ENCODE measurements at regions not wholly inside any gene's neighbourhood (a gene's known extent, or its start where the extent isn't known, plus 50 kb on each side); places are given as distances from the start of the nearest gene placed in this dataset.
"Not testable (repeated sequence)": the region's sequence is repeated elsewhere in the genome, so short reads cannot be mapped to it uniquely, and the experiment has no call there.

DNA sequence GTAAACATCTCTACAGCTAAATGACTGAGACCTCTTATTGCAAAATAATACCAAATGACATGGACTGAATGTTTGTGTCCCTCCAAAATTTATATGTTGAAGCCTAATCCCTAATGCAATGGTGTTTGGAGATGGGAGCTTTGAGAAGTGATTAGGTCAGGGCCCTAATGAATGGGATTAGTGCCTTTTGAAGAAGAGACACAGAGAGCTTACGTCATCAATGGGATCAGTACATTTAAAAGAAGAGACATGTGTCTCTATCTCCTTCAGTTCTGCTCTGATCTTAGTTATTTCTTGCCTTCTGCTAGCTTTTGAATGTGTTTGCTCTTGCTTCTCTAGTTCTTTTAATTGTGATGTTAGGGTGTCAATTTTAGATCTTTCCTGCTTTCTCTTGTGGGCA lies 301.6 kb upstream of the FSTL5 start:
- DNase-seq (ENCODE audit: low read depth): not testable (repeated sequence)

DNA sequence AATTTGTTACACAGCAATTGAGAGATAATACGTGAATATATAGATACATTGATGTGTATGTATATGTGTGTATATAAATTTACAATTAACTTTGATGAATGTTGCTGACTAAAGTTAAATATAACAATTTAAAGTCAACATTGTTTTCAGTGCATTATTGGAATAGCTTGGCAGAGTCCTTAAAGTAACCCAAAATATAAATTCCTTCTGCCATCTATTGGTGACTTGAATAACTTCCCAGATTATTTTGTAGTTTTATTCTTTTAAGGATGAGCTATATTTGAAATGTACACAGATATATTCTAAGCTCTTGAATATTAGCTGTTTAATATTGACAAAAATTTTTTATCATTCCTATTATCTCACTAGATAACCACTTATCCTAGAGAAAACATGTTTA lies 298.2 kb upstream of the FSTL5 start:
- peak; percentile 7 for DNase-seq (ENCODE audit: low read depth)

- DNase-seq (ENCODE audit: low read depth): no peak
Measured at GRCh38 chr4:162458051-162458450, 294.3 kb upstream of the FSTL5 start.

- DNase-seq (ENCODE audit: low read depth): no peak
Measured at GRCh38 chr4:162457071-162457865, 293.5 kb upstream of the FSTL5 start.

- DNase-seq (ENCODE audit: low read depth): no peak
Measured at GRCh38 chr4:162456106-162456505, 292.3 kb upstream of the FSTL5 start.

- DNase-seq (ENCODE audit: low read depth): peak; percentile 4
Measured at GRCh38 chr4:162450531-162451035, 286.8 kb upstream of the FSTL5 start.

- no peak for DNase-seq (ENCODE audit: low read depth)
Measured at GRCh38 chr4:162443510-162443909, 279.7 kb upstream of the FSTL5 start.

GRCh38 chr4:162442128-162442527 lies 278.3 kb upstream of the FSTL5 start:
- DNase-seq (ENCODE audit: low read depth): no peak

DNA sequence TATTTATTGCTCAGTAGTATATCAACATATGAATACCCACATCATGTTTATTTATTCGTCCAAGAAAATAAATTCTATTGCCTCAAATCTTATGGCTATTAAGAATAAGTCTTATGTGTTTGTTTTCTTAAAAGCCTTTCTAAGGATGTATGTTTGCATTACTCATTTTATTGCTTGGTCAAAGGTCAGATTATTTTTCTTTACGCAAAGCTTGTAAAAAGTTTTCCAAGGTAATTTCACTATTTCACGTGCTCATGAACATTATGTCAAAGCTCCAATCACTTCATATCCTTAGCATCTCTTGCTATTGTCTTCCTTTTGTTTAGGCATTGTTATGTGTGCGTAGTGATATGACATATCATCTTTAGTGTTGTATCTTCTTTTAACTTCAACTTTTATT lies 258.5 kb upstream of the FSTL5 start:
- no peak for DNase-seq (ENCODE audit: low read depth)

- DNase-seq (ENCODE audit: low read depth): no peak
Measured at GRCh38 chr4:162410854-162411253, 247.1 kb upstream of the FSTL5 start.

DNA sequence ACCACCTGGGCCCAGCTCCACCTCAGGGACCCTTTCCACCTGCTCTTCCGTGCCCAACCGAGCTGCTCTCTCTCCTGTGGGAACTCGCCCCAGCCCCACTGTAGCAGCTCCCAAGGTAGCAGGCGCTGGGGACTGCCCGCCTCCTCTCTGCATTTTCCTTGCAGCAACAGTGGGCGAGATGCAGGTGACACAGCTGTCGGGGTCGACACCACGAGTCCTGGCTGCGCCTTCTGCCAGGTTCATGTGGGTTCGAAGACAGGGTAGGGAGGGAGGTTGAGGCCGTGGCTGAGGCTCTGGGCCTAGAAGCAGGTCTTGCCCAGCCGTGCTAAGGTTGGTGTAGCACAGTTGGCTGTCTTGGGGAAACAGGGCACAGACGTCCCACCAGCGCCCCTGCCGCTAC lies 245.2 kb upstream of the FSTL5 start:
- DNase-seq (ENCODE audit: low read depth): no peak

- no peak for DNase-seq (ENCODE audit: low read depth)
Measured at GRCh38 chr4:162408309-162408708, 244.5 kb upstream of the FSTL5 start.

DNA sequence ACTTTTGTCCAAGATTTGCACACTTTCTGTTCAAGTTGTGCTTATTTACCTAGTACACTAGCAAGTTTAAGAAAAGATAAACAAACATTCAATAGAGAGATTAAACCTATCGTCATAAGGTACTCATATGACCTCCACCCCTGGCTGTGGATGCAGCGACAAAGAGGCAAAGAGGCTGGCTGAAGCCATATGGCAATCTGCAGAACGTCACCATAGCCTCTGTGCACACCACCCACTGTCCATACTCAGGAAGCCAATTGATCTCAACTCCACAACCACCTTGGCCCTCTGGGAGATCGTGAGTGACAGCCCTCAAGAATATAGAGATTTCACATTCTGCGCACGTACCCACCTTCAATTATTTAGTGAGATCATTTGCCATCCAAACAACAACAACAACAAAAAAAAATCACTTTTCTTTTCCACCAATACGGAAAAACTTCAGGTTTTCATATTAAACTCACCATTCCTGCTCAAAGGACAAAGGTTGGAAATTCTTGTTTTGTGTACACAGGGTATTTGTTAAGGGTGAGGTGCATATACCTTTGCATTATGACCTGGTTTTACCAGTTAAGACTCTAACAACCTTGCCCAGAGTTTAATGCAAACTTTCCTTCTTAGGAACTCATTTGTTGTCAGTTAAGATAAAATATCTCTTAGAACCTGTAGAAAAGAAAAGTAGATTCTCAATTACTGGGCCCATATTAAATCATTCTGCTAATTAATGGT lies 243.0 kb upstream of the FSTL5 start:
- no peak for DNase-seq (ENCODE audit: low read depth)

DNA sequence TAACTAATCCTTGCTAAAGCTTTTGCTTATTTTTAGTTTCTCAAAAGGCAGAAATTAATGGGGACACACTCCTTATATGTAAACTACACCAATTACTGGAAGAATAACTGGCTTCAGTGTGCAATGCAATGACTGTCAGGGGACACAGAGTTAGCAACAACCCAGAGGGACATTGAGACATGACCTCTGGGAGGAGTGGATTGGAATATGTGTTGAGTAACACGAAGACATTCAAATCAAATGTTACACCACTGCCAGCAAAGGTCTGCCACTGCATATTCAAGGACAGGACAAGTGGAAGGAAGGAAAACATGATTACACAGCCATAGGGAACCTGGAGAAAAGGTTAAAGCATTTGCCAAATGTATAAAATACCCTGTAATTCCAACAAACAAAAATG lies 240.1 kb upstream of the FSTL5 start:
- DNase-seq (ENCODE audit: low read depth): no peak

- DNase-seq (ENCODE audit: low read depth): no peak
Measured at GRCh38 chr4:162403419-162403818, 239.6 kb upstream of the FSTL5 start.

DNA sequence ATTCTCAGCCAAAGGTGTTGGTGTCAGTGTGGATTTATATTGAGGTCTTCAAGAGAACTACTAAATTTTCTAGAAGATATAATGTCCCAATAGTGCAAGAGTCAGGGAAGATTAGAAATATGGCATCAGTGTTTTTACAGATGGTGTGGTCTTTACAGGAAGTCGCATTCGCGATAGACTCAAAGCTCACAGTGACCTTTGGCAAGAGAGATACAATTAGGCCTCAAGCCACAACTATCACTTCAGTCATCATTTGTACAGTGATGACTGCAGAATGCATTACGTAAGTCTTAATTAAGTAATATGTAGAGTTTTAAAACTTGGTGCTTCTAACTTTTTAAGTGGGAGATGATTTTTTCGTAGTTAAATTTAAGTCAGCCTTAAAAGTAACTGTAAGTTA lies 237.2 kb upstream of the FSTL5 start:
- no peak for DNase-seq (ENCODE audit: low read depth)

GRCh38 chr4:162392946-162393345 lies 229.1 kb upstream of the FSTL5 start:
- DNase-seq (ENCODE audit: low read depth): no peak

DNA sequence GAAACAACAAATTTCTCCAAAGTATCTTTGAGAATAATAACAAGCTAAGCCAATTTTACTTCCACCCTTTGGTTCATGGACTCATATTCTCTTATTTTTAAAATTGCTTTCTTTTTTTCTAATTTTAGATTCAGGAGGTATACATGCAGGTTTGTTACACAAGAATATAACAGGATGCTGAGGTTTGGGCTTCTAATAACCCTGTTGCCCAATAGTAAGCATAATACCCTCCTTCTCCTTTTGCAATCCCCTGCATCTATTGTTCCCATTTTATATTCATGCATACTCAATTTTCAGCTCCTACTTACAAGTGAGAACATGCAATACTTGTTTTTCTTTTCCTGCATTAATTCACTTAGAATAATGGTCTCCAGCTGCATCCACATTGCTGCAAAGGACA lies 202.3 kb upstream of the FSTL5 start:
- no peak for DNase-seq (ENCODE audit: low read depth)

DNA sequence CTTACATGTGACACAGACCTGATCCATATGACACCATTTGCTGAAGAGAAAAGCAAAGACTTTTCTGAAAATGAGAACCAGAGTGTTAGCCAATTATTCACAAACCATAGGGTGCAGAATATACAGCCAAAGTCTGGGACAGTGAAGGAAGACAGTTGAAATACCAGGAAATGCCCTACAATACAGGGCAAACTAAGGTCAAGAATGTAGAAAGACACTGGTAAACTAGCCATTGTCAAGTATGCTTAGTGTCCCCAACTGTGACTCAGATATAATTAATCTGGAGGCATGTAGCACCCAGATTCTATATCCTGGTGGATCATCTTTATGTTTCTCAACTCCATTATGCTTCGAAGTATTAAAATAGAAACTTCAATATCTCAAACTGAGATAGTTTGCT lies 200.9 kb upstream of the FSTL5 start:
- no peak for DNase-seq (ENCODE audit: low read depth)

DNA sequence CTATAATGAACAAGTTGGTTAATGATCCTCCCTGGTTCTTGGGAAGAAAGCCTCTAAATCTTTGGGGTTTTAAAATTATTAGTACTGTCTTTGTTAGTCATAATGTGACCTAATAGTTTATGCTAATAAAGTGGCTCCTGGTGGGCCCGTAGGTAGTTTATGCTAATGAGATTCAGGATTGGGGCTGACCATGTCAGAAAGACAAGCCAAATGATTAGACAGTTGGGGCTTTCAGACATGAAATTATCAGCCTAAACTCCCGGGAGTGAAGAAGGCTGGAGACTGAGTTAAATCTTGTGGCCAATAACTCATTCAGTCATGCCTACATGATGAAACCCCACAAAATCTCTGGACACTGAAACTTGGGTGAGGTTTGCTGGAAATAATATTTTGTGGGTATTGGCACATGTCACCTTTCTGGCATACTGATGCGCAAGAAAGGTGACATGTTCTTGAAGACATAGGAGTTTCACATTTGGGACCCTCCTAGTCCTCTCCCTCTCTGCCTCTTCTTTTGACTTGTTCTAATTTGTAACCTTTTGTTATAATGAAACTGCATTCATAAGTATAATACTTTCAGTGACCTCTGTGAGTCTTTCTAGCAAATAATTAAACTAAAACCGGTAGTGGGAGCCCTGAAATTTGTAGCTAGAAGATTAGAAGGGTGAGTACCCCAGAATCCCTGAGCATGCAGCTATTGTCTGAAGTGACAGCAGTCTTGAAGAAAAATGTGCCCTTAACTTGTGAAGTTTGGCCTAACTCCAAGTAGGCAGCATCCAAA lies 196.8 kb upstream of the FSTL5 start:
- no peak for DNase-seq (ENCODE audit: low read depth)

DNA sequence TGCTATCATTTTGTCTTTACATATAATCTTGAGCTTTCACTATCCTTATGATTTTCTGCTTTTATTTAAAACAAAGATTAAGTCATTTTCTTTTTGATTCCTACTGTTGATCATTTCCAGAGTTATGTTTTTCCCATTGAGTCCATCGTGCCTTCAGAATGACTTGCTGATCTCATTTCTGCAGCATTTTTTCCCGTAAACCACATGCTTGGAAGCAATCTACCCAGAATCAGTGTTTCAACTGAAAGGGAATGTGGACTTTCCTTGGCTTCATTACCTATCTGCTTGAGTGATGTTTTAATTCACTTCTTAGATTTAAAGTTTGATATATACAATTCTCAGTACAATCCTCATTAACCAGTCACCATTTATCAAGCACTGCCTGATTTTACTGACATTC lies 192.4 kb upstream of the FSTL5 start:
- DNase-seq (ENCODE audit: low read depth): peak; percentile 10

GRCh38 chr4:162352580-162353107 lies 188.8 kb upstream of the FSTL5 start:
- DNase-seq (ENCODE audit: low read depth): no peak

Data from amniotic epithelial cell (primary cell).